ENCODE measurements at regions not wholly inside any gene's neighbourhood (a gene's known extent, or its start where the extent isn't known, plus 50 kb on each side); places are given as distances from the start of the nearest gene placed in this dataset.

- WGBS, 2 experiments (ENCODE audit: extremely low coverage in 1 of 2, insufficient coverage in 1 of 2, insufficient read length in 1 of 2, insufficient replicate concordance in 2 of 2, low coverage in 1 of 2, low lambda C conversion rate in 2 of 2, missing lambda C conversion rate in 1 of 2): 97% methylated on average over 6 of the region's 6 CpGs; no CpG with 5 or more reads in 1 of the 2 experiments
- H2BK5ac ChIP-seq (ENCODE audit: low read depth, low read length): no peak overlapping the region
- H3K4me2 ChIP-seq (ENCODE audit: insufficient read depth in 1 of 2, low read depth in 2 of 2, low read length in 2 of 2): no peak overlapping the region
- H2BK12ac ChIP-seq (ENCODE audit: low read depth, low read length): no peak overlapping the region
- no peaks in the 10 kb centered on the region for H3K9me3 ChIP-seq (ENCODE audit: insufficient read depth in 2 of 2, low read depth in 1 of 2, low read length in 1 of 2)
- H4K8ac ChIP-seq (ENCODE audit: extremely low read depth, insufficient read depth, low read length): no peak overlapping the region
- H3K23me2 ChIP-seq (ENCODE audit: low read depth, low read length): no peaks in the 10 kb centered on the region
- H2BK15ac ChIP-seq (ENCODE audit: low read length): no peak overlapping the region
- H4K91ac ChIP-seq (replicated peaks; ENCODE audit: insufficient read length, low read length): no peak overlapping the region
- ChIA-PET CTCF (ENCODE audit: partially characterized antibody) (no interaction called here), POLR2A (ENCODE audit: partially characterized antibody) (no interaction called here)
- no peak overlapping the region for H2AK5ac ChIP-seq (ENCODE audit: low read depth, low read length)
- H3K23ac ChIP-seq (ENCODE audit: insufficient read length): no peak overlapping the region
- no peak overlapping the region for H2BK120ac ChIP-seq (replicated peaks; ENCODE audit: low read depth, low read length)
- no peaks in the 10 kb centered on the region for H3K36me3 ChIP-seq (ENCODE audit: control insufficient read depth in 2 of 4, insufficient read depth in 4 of 4, low read length in 3 of 4)
- H4K5ac ChIP-seq (ENCODE audit: insufficient read length, low read depth, low read length): no peak overlapping the region
- DNase-seq (ENCODE audit: low read depth in 1 of 2, low spot score in 2 of 2) (no peak), FAIRE-seq (no peak)
- no peak overlapping the region for H3K56ac ChIP-seq (replicated peaks; ENCODE audit: insufficient read length, low read depth, low read length)
- H3K79me1 ChIP-seq (ENCODE audit: low read depth, low read length): no peaks in the 10 kb centered on the region
- H3K14ac ChIP-seq (ENCODE audit: insufficient read length): no peak overlapping the region
- H3K27me3 ChIP-seq (replicated peaks in 1 of 4; ENCODE audit: control insufficient read depth in 3 of 4, extremely low read depth in 1 of 4, insufficient read depth in 3 of 4, low read length in 3 of 4): no peaks in the 10 kb centered on the region
- no peaks in the 10 kb centered on the region for H4K20me1 ChIP-seq (replicated peaks in 1 of 2; ENCODE audit: control insufficient read depth in 1 of 2, insufficient read depth in 2 of 2, low read length in 2 of 2)
- H3K18ac ChIP-seq (ENCODE audit: extremely low read depth, low read length): no peak overlapping the region
- H3K4ac ChIP-seq (replicated peaks; ENCODE audit: insufficient read length, low read depth, low read length): no peak overlapping the region
- H2AFZ ChIP-seq (ENCODE audit: low read length): no peak overlapping the region
- TF ChIP-seq CBX8 (IDR thresholded peaks at IDR 0.05; ENCODE audit: borderline replicate concordance, low read depth, low read length) (no peak), NANOG (IDR thresholded peaks at IDR 0.05; ENCODE audit: insufficient read depth, low read depth, low read length, poor library complexity, severe bottlenecking) (no peak), CTBP2 (IDR thresholded peaks at IDR 0.05; ENCODE audit: borderline replicate concordance, insufficient read depth, insufficient read length, low read length) (no peak), CTCF (IDR thresholded peaks at IDR 0.05; ENCODE audit: control extremely low read depth in 1 of 3, insufficient read depth in 1 of 3, low read depth in 1 of 3, low read length in 3 of 3) (no peak), TAF1 (IDR thresholded peaks at IDR 0.05; ENCODE audit: low read depth, low read length) (no peak), CREB1 (IDR thresholded peaks at IDR 0.05) (no peak), E2F6 (IDR thresholded peaks at IDR 0.05) (no peak), BCL11A (IDR thresholded peaks at IDR 0.05; ENCODE audit: low read depth in 2 of 2, low read length in 2 of 2) (no peak), SAP30 (IDR thresholded peaks at IDR 0.05; ENCODE audit: insufficient read depth, insufficient replicate concordance, low read length) (no peak), KDM4A (IDR thresholded peaks at IDR 0.05; ENCODE audit: low read depth, low read length, severe bottlenecking) (no peak), POLR2A (IDR thresholded peaks at IDR 0.05; ENCODE audit: control extremely low read depth in 1 of 2, low read depth in 2 of 2, low read length in 2 of 2) (no peak)
- H2BK20ac ChIP-seq (ENCODE audit: low read length): no peak overlapping the region
- no peaks in the 10 kb centered on the region for H3K79me2 ChIP-seq (ENCODE audit: control insufficient read depth in 1 of 2, insufficient read depth in 2 of 2, low read length in 2 of 2)
- H3K9ac ChIP-seq (replicated peaks in 1 of 4; ENCODE audit: extremely low read depth in 1 of 4, low read depth in 3 of 4, low read length in 3 of 4): no peak overlapping the region
- peaks cover 0 to 5% (median 1%) of the 10 kb centered on the region in 4 experiments; a peak in 2 of 7 replicates for H3K4me1 ChIP-seq (replicated peaks in 1 of 4; ENCODE audit: control insufficient read depth in 3 of 4, insufficient read depth in 4 of 4, low read length in 3 of 4)
- H3K27ac ChIP-seq (ENCODE audit: low read depth, low read length): no peak overlapping the region
- H3K4me3 ChIP-seq (ENCODE audit: extremely low read depth in 1 of 4, insufficient read depth in 2 of 4, low read depth in 3 of 4, low read length in 4 of 4): no peak overlapping the region
These were observed 183.9 kb downstream of the CXCL12 start for GRCh38 chr10:44201011-44201410.

Measured in H1 (cell line).